Vagina (tissue), 2 donors: ENCODE measurements at regions not wholly inside any gene's neighbourhood (a gene's known extent, or its start where the extent isn't known, plus 50 kb on each side); places are given as distances from the start of the nearest gene placed in this dataset.

ENCODE experiments used
- DNase-seq, 2 donors: peaks; one replicate each; pipeline ENCODE4 v3.0.0-alpha.2; 2017; ENCODE audit errors: extremely low spot score in 2 of 2
- H3K27ac ChIP-seq: fragments of 200-600 bp; sonication (generic); one replicate; pipeline ENCODE4 v1.5.1; 2019
- H3K27me3 ChIP-seq: fragments of 200-600 bp; sonication (generic); one replicate; pipeline ENCODE4 v1.5.1; 2019
- H3K36me3 ChIP-seq, 2 donors: fragments of 200-600 bp; sonication (generic); one replicate each; pipeline ENCODE4 v1.5.1; 2017 to 2019
- H3K4me1 ChIP-seq: fragments of 200-600 bp; sonication (generic); one replicate; pipeline ENCODE4 v1.5.1; 2019
- H3K4me3 ChIP-seq, 2 donors: fragments of 200-600 bp; sonication (generic); 1 replicate in 1 of 2; 2 replicates in 1 of 2; pipeline ENCODE4 v1.5.1; 2016 to 2019
- H3K9me3 ChIP-seq: fragments of 200-600 bp; sonication (generic); one replicate; pipeline ENCODE4 v1.5.1; 2019
- POLR2A ChIP-seq, 2 donors: fragments of 450-650 bp; IDR thresholded peaks; one replicate each; pipeline ENCODE4 v1.6.1; 2017; ENCODE audit warnings: antibody characterized with exemption in 2 of 2, mild to moderate bottlenecking in 2 of 2, moderate library complexity in 2 of 2
- POLR2AphosphoS5 ChIP-seq, 2 donors: sonication (generic); formaldehyde crosslinking; IDR thresholded peaks; one replicate each; pipeline ENCODE4 v1.9.0; 2017; ENCODE audit warnings: antibody characterized with exemption in 2 of 2, mild to moderate bottlenecking in 2 of 2, low read depth in 1 of 2; ENCODE audit not compliant: insufficient read depth in 1 of 2
- intact Hi-C: fragments of 100-400 bp; cut with DNase I; formaldehyde crosslinking; loops from one replicate; pipeline ENCODE4 v1.15.1; 2023
- TF ChIP-seq, protein P1 (sequence below), 3 experiments: fragments of 450-650 bp in 2 of 3; fragments of 200-600 bp in 1 of 3; sonication (generic) in 1 of 3; IDR thresholded peaks; one replicate each; pipeline ENCODE4 v1.5.1; 2017 to 2019; ENCODE audit warnings: antibody characterized with exemption in 3 of 3, mild to moderate bottlenecking in 2 of 3, moderate library complexity in 2 of 3

DNA sequence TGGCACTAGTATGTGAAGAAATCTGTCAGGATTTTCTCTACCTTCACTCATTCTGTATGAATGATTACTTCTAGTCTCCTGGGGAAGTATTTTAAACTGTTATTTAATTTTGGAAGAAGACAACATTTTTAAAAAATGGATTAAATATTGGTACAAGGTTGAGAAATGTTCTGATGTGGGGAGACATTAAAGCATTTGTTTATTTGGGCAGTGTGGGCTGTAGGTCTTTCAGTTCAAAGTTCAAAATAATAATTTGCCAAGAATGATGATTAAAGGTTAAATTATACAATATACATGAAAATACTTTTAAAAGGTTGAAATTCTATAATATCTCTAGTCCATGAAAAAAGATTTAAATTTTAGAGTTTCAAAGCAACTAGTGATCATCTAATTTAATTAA is 194.7 kb downstream of the NHLRC3 start:
- TF ChIP-seq, protein P1, sequence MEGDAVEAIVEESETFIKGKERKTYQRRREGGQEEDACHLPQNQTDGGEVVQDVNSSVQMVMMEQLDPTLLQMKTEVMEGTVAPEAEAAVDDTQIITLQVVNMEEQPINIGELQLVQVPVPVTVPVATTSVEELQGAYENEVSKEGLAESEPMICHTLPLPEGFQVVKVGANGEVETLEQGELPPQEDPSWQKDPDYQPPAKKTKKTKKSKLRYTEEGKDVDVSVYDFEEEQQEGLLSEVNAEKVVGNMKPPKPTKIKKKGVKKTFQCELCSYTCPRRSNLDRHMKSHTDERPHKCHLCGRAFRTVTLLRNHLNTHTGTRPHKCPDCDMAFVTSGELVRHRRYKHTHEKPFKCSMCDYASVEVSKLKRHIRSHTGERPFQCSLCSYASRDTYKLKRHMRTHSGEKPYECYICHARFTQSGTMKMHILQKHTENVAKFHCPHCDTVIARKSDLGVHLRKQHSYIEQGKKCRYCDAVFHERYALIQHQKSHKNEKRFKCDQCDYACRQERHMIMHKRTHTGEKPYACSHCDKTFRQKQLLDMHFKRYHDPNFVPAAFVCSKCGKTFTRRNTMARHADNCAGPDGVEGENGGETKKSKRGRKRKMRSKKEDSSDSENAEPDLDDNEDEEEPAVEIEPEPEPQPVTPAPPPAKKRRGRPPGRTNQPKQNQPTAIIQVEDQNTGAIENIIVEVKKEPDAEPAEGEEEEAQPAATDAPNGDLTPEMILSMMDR (IDR thresholded peaks at IDR 0.05), result no peak
- no peak for TF ChIP-seq POLR2A (IDR thresholded peaks at IDR 0.05)
- TF ChIP-seq POLR2AphosphoS5 (IDR thresholded peaks at IDR 0.05; ENCODE audit: insufficient read depth in 1 of 2, low read depth in 1 of 2), result no peak
- intact Hi-C loops, result no loop called here
- H3K27me3 ChIP-seq, result no peaks in the 10 kb centered on the region
- no peaks in the 10 kb centered on the region for H3K4me1 ChIP-seq
- no peaks in the 10 kb centered on the region for H3K36me3 ChIP-seq
- no peak overlapping the region for H3K4me3 ChIP-seq
- DNase-seq, result no peak
- no peaks in the 10 kb centered on the region for H3K9me3 ChIP-seq
- H3K27ac ChIP-seq, result no peak overlapping the region

DNA sequence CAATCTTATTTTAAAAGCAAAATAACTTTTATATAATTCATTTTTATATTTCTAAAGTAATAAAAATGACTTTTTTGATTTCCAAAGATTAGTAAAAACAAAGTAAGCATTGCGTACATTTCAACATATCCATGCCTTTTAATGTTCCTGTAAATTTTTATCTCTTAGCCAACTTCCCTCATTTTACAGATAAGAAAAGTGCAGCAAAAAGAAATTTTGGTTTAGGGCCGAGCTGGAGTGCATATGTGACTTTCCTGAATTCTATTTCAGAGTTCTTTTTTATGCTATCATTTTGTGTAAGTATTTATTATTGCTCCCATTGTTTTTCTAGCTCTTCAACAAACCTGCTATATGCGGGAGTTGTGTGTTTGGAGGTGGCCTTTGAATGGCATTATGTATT is 195.3 kb downstream of the NHLRC3 start:
- no peaks in the 10 kb centered on the region for H3K9me3 ChIP-seq
- no peak for DNase-seq
- no peaks in the 10 kb centered on the region for H3K27me3 ChIP-seq
- H3K36me3 ChIP-seq, result no peaks in the 10 kb centered on the region
- no peak overlapping the region for H3K4me3 ChIP-seq
- H3K27ac ChIP-seq, result no peak overlapping the region
- TF ChIP-seq, protein P1 (IDR thresholded peaks at IDR 0.05), result no peak
- TF ChIP-seq POLR2A (IDR thresholded peaks at IDR 0.05) (no peak), POLR2AphosphoS5 (IDR thresholded peaks at IDR 0.05; ENCODE audit: insufficient read depth in 1 of 2, low read depth in 1 of 2) (no peak)
- intact Hi-C loops, result no loop called here
- H3K4me1 ChIP-seq, result no peaks in the 10 kb centered on the region

DNA sequence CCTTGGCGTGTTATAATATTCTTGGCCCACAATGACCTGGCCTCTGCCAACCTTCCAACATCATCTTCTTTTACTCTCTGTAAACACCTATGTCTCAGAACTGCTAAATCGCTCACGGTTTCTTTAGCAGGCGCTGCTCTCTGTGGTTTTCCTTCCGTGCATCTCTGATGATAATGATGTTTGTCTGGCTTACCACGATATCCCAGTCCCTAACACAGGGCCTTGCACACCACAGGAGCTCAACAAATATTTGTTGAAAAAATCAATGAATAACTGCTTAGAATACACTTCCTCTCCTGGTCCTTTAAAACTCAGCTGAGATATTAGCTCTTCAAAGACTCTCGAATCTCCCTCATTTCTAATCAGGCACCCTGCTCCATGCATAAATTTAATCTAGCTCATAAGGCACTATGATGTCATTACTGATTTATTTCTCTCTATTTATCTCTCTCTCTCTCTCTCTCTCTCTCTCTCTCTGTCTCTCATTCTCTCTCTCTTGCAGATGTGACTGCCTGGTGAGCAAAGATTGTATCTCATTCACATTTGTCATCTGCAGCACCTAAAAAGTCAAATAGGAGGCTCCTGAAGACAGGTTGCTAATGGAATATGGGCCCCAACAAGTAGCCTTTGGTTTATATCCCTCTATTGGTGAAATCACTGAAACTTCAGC is 206.4 kb downstream of the NHLRC3 start:
- TF ChIP-seq POLR2A (IDR thresholded peaks at IDR 0.05) (no peak), POLR2AphosphoS5 (IDR thresholded peaks at IDR 0.05; ENCODE audit: insufficient read depth in 1 of 2, low read depth in 1 of 2) (no peak)
- TF ChIP-seq, protein P1 (IDR thresholded peaks at IDR 0.05), result no peak
- H3K9me3 ChIP-seq, result no peaks in the 10 kb centered on the region
- no peaks in the 10 kb centered on the region for H3K27me3 ChIP-seq
- H3K4me1 ChIP-seq, result no peaks in the 10 kb centered on the region
- DNase-seq, result no peak
- intact Hi-C loops, result loop anchor here (5.0 kb wide), 1 partner anchor 1353 kb away; no protein-coding TSS in a partner anchor
- no peak overlapping the region for H3K27ac ChIP-seq
- no peak overlapping the region for H3K4me3 ChIP-seq
- H3K36me3 ChIP-seq, result no peaks in the 10 kb centered on the region

DNA sequence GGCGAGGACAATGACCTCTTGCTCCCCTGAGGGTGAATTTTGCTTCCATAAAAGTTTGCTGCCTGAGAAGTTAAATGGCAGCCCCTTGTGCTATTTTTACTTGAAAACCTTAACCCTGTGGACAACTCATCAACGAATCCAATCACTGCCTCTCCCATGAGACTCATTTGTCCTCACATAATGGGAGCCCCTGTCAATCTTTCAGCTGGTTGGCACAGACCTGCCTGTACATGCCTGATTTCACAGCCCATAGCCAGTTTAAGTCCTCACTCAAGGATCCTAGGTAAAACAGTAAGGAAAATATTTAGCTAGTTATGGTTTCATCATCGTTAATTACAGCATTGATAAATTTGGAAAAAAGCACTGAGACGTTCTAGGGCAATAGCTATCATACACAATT is 207.4 kb downstream of the NHLRC3 start:
- intact Hi-C loops, result loop anchor here (5.0 kb wide), 1 partner anchor 1352 kb away; no protein-coding TSS in a partner anchor
- Histone ChIP-seq H3K27ac (no peak overlapping the region), H3K36me3 (no peaks in the 10 kb centered on the region), H3K9me3 (no peaks in the 10 kb centered on the region), H3K4me1 (no peaks in the 10 kb centered on the region), H3K4me3 (no peak overlapping the region), H3K27me3 (no peaks in the 10 kb centered on the region)
- TF ChIP-seq POLR2AphosphoS5 (IDR thresholded peaks at IDR 0.05; ENCODE audit: insufficient read depth in 1 of 2, low read depth in 1 of 2) (no peak), POLR2A (IDR thresholded peaks at IDR 0.05) (no peak)
- TF ChIP-seq, protein P1 (IDR thresholded peaks at IDR 0.05), result no peak
- no peak for DNase-seq

GRCh38 chr13:39249982-39250381 is 211.7 kb downstream of the NHLRC3 start:
- no peak for DNase-seq
- intact Hi-C loops, result loop anchor here (5.0 kb wide), 1 partner anchor 1347 kb away; no protein-coding TSS in a partner anchor
- no peaks in the 10 kb centered on the region for H3K9me3 ChIP-seq
- TF ChIP-seq, protein P1 (IDR thresholded peaks at IDR 0.05), result no peak
- no peak for TF ChIP-seq POLR2AphosphoS5 (IDR thresholded peaks at IDR 0.05; ENCODE audit: insufficient read depth in 1 of 2, low read depth in 1 of 2)
- TF ChIP-seq POLR2A (IDR thresholded peaks at IDR 0.05), result no peak
- no peaks in the 10 kb centered on the region for H3K27me3 ChIP-seq
- no peaks in the 10 kb centered on the region for H3K4me1 ChIP-seq
- no peak overlapping the region for H3K27ac ChIP-seq
- no peaks in the 10 kb centered on the region for H3K36me3 ChIP-seq
- no peak overlapping the region for H3K4me3 ChIP-seq
